Stomach (tissue), 8 donors: ENCODE measurements at regions not wholly inside any gene's neighbourhood (a gene's known extent, or its start where the extent isn't known, plus 50 kb on each side); places are given as distances from the start of the nearest gene placed in this dataset.

Experiments used
- DNase-seq, 2 donors: peaks; one replicate each; pipeline versions ENCODE4 v3.0.0 to v3.0.0-alpha.2; 2013 to 2019
- H3K27ac ChIP-seq, 5 donors: fragments of 200-600 bp in 4 of 5; sonication (generic) in 4 of 5; one replicate each; pipeline ENCODE4 v1.5.1; 2013 to 2019; ENCODE audit warnings: mild to moderate bottlenecking in 1 of 5, moderate library complexity in 1 of 5
- H3K27me3 ChIP-seq, 3 donors: fragments of 200-600 bp; sonication (generic); one replicate each; pipeline ENCODE4 v1.5.1; 2017 to 2019; ENCODE audit warnings: mixed run types in 1 of 3
- H3K36me3 ChIP-seq, 4 donors: fragments of 200-600 bp; sonication (generic); 1 replicate in 3 of 4; 2 replicates in 1 of 4; pipeline ENCODE4 v1.5.1; 2016 to 2019
- H3K4me1 ChIP-seq, 4 donors: fragments of 200-600 bp; sonication (generic); one replicate each; pipeline ENCODE4 v1.5.1; 2016 to 2019
- H3K4me3 ChIP-seq, 4 donors: fragments of 200-600 bp; sonication (generic) in 3 of 4; one replicate each; pipeline ENCODE4 v1.5.1; 2016 to 2019; ENCODE audit warnings: mild to moderate bottlenecking in 1 of 4
- H3K9me3 ChIP-seq, 4 donors: fragments of 200-600 bp; sonication (generic); one replicate each; pipeline ENCODE4 v1.5.1; 2016 to 2019
- EP300 ChIP-seq: sonication (generic); formaldehyde crosslinking; IDR thresholded peaks from one replicate; pipeline ENCODE4 v1.6.1; 2017; ENCODE audit warnings: antibody characterized with exemption
- POLR2A ChIP-seq, 4 donors: fragments of 450-650 bp; IDR thresholded peaks; one replicate each; pipeline ENCODE4 v1.6.1; 2016; ENCODE audit warnings: antibody characterized with exemption in 4 of 4, control low read depth in 2 of 4, mild to moderate bottlenecking in 1 of 4, moderate library complexity in 1 of 4
- POLR2AphosphoS5 ChIP-seq, 3 donors: sonication (generic); formaldehyde crosslinking; IDR thresholded peaks; one replicate each; pipeline ENCODE4 v1.6.1; 2016; ENCODE audit warnings: antibody characterized with exemption in 3 of 3
- WGBS, 5 donors: extraction: QIAGEN DNeasy Blood & Tissue Kit in 3 of 5; methylation state at CpG; one replicate each; pipeline versions ENCODE4 v1.1.5 to v1.1.7; 2013 to 2018; 5-methylcytosine and 5-hydroxymethylcytosine counted together
- intact Hi-C: fragments of 100-400 bp; cut with DNase I; formaldehyde crosslinking; loops from one replicate; pipeline ENCODE4 v1.15.1; 2023; ENCODE audit warnings: low total_unique reads
- TF ChIP-seq, protein P1 (sequence below), 7 experiments: fragments of 450-650 bp in 4 of 7; fragments of 200-600 bp in 3 of 7; sonication (generic) in 3 of 7; IDR thresholded peaks; one replicate each; pipeline ENCODE4 v1.5.1; 2016 to 2019; ENCODE audit warnings: antibody characterized with exemption in 7 of 7, control low read depth in 2 of 7, mild to moderate bottlenecking in 1 of 7
- donor health status: healthy with polysubstance abuse.
- donor health status: Bipolar disorder and iron deficiency.
- donor health status: healthy.

DNA sequence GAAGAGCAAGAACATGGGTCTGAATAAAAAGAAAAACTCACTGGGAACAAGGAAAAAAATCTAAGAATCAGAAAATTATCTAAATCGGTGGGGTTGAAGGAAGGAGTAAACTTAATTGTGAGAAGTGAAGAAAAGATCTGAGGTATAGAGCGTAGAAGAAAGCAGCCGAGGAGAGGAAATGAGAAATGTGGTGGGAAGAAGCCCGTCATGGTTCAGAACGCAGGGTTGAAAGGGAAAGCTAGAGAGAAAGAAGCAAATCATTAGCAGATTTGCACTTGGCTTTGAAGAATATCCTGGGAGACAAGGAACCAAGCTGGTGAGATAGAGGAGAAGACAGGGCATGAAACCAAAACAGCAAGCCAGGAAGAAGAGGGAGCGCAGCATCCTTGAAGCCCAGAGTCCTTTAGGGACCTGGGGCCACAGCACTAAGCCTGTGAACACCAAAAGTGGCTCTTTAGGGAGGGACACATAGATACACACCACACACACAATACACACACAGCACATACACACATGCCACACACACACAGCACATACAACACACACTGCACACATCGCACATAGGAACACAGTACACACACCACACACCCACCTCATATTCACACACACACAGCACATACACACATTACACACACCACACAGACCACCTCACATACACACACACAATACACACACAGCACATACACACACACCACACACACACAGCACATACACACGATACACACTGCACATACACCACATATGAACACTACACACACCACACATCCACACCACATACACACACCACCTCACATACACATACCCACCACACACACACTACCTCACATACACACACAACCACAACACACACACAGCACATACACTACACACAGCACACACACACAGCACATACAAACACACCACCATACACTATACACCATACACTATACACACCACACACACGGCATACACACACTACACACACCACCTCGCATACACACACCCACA lies 274.6 kb downstream of the ETAA1 start:
- no peak overlapping the region for H3K4me3 ChIP-seq
- DNase-seq: no peak
- H3K27ac ChIP-seq: no peak overlapping the region
- 83 to 93% (median 88%) methylated on average over 10 of the region's 10 CpGs for WGBS, 5 donors
- no peaks in the 10 kb centered on the region for H3K36me3 ChIP-seq
- H3K9me3 ChIP-seq: no peaks in the 10 kb centered on the region
- peaks cover 0 to 10% (median 0%) of the 10 kb centered on the region in 4 donors for H3K4me1 ChIP-seq
- TF ChIP-seq POLR2AphosphoS5 (IDR thresholded peaks at IDR 0.05) (no peak), EP300 (no peak), POLR2A (IDR thresholded peaks at IDR 0.05) (no peak)
- TF ChIP-seq, protein P1, sequence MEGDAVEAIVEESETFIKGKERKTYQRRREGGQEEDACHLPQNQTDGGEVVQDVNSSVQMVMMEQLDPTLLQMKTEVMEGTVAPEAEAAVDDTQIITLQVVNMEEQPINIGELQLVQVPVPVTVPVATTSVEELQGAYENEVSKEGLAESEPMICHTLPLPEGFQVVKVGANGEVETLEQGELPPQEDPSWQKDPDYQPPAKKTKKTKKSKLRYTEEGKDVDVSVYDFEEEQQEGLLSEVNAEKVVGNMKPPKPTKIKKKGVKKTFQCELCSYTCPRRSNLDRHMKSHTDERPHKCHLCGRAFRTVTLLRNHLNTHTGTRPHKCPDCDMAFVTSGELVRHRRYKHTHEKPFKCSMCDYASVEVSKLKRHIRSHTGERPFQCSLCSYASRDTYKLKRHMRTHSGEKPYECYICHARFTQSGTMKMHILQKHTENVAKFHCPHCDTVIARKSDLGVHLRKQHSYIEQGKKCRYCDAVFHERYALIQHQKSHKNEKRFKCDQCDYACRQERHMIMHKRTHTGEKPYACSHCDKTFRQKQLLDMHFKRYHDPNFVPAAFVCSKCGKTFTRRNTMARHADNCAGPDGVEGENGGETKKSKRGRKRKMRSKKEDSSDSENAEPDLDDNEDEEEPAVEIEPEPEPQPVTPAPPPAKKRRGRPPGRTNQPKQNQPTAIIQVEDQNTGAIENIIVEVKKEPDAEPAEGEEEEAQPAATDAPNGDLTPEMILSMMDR (IDR thresholded peaks at IDR 0.05): no peak
- intact Hi-C loops: no loop called here
- no peaks in the 10 kb centered on the region for H3K27me3 ChIP-seq

GRCh38 chr2:67674668-67675067 lies 277.5 kb downstream of the ETAA1 start:
- Histone ChIP-seq H3K36me3 (no peaks in the 10 kb centered on the region), H3K4me1 (no peaks in the 10 kb centered on the region), H3K4me3 (no peak overlapping the region), H3K27me3 (no peaks in the 10 kb centered on the region), H3K9me3 (no peaks in the 10 kb centered on the region), H3K27ac (no peak overlapping the region)
- intact Hi-C loops: no loop called here
- DNase-seq: no peak
- 61 to 66% (median 64%) methylated on average over 4 of the region's 4 CpGs for WGBS, 5 donors
- TF ChIP-seq EP300: no peak

GRCh38 chr2:67684991-67685390 lies 287.9 kb downstream of the ETAA1 start:
- WGBS, 5 donors: 74 to 87% (median 81%) methylated on average over 2 of the region's 2 CpGs
- intact Hi-C loops: no loop called here
- DNase-seq: no peak
- Histone ChIP-seq H3K4me3 (no peak overlapping the region), H3K36me3 (no peaks in the 10 kb centered on the region), H3K4me1 (no peaks in the 10 kb centered on the region), H3K27ac (no peak overlapping the region), H3K27me3 (no peaks in the 10 kb centered on the region), H3K9me3 (no peaks in the 10 kb centered on the region)
- TF ChIP-seq EP300: no peak
- TF ChIP-seq, protein P1 (IDR thresholded peaks at IDR 0.05): no peak
- TF ChIP-seq POLR2AphosphoS5 (IDR thresholded peaks at IDR 0.05): no peak
- no peak for TF ChIP-seq POLR2A (IDR thresholded peaks at IDR 0.05)

DNA sequence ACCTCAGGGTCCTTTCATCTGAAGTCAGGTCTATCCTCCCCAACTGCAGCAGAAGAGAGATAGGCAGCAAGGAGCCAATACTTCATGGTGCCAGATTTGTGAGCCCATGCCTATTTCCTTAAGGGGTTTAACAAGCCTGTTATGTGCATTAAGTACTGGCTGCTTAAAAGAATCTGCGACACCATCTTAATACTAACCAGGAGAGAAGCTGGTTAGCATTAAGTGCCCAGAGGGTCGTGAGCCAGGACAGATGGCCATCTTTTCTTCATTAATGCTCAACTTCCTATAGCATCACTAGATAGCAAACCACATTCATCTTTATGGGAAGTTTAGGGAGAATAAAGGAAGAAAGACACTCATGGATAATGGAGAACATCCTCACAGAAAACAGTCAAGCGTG lies 289.1 kb downstream of the ETAA1 start:
- Histone ChIP-seq H3K4me1 (no peaks in the 10 kb centered on the region), H3K36me3 (no peaks in the 10 kb centered on the region), H3K4me3 (no peak overlapping the region), H3K27ac (no peak overlapping the region), H3K27me3 (no peaks in the 10 kb centered on the region), H3K9me3 (no peaks in the 10 kb centered on the region)
- 80 to 87% (median 87%) methylated on average over 3 of the region's 3 CpGs for WGBS, 5 donors
- intact Hi-C loops: no loop called here
- no peak for DNase-seq
- no peak for TF ChIP-seq POLR2A (IDR thresholded peaks at IDR 0.05)
- TF ChIP-seq, protein P1 (IDR thresholded peaks at IDR 0.05): no peak
- TF ChIP-seq POLR2AphosphoS5 (IDR thresholded peaks at IDR 0.05): no peak
- TF ChIP-seq EP300: no peak

DNA sequence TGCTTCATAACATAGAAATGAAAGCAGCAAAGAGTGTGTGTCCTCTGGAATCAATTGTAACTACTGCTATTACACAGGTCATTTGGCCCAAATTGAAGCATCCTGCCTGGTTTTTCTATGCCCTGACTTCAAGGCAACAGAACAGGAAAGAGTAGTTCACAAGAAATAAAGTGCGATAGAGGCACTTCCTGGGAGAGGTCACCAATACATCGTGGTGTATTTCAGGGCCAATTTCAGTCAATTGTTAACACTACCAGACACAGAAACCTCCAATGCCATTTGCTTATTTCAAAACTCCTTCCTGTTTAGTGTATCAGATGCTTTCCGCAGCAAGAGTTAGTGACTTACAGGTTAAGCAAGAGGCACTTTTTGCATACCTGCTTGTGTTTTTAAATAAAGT lies 292.1 kb downstream of the ETAA1 start:
- intact Hi-C loops: no loop called here
- H3K27me3 ChIP-seq: no peaks in the 10 kb centered on the region
- no peaks in the 10 kb centered on the region for H3K9me3 ChIP-seq
- TF ChIP-seq POLR2AphosphoS5 (IDR thresholded peaks at IDR 0.05): no peak
- no peak for TF ChIP-seq EP300
- TF ChIP-seq, protein P1 (IDR thresholded peaks at IDR 0.05): no peak
- no peak for TF ChIP-seq POLR2A (IDR thresholded peaks at IDR 0.05)
- H3K4me1 ChIP-seq: no peaks in the 10 kb centered on the region
- WGBS, 5 donors: 60 to 73% (median 67%) methylated on average over 3 of the region's 3 CpGs
- no peak overlapping the region for H3K4me3 ChIP-seq
- H3K27ac ChIP-seq: no peak overlapping the region
- no peaks in the 10 kb centered on the region for H3K36me3 ChIP-seq
- DNase-seq: no peak
